HCT116 (cell line): ENCODE measurements at regions not wholly inside any gene's neighbourhood (a gene's known extent, or its start where the extent isn't known, plus 50 kb on each side); places are given as distances from the start of the nearest gene placed in this dataset.
A peak's percentile ranks its signal among the peaks of the same experiment; 100 is the strongest.

ENCODE experiments used
- ATAC-seq: fragments of 200-7000 bp; cut with Tn5 transposase; 2 replicates; pipeline ENCODE4 v1.9.1; 2020; ENCODE audit warnings: mild to moderate bottlenecking, moderate library complexity
- BruUV-seq: library from RNA; stranded (reverse); fragments of 400-500 nt; replicated peaks from 2 replicates; lab custom pipeline; 2021; lab: Mats Ljungman, UMichigan
- CTCF ChIA-PET: fragments of 300-600 bp; sonication (Branson Sonifier 250); formaldehyde crosslinking; loops from one replicate; lab custom pipeline; 2021; ENCODE audit warnings: antibody characterized with exemption; lab: Charles Lee
- POLR2A ChIA-PET: fragments of 300-600, 350-600 bp; sonication (Branson Sonifier 250); formaldehyde crosslinking; loops from one replicate; lab custom pipeline; 2021; ENCODE audit warnings: antibody characterized with exemption; lab: Charles Lee
- RAD21 ChIA-PET, 2 experiments: fragments of 300-600 bp; sonication (Branson Sonifier 250); formaldehyde crosslinking; loops; one replicate each; lab custom pipeline; 2023; ENCODE audit warnings: low total read pairs in 2 of 2; ENCODE audit not compliant: uncharacterized antibody in 2 of 2, unreplicated experiment in 2 of 2, low non-redundant PET in 1 of 2; lab: Charles Lee
- DNase-seq: peaks from one replicate; pipeline ENCODE4 v3.0.0-alpha.2; 2010; ENCODE audit warnings: low read depth, low spot score
- H2AFZ ChIP-seq: fragments of 200-600 bp; shearing (Covaris generic), sonication (generic); 2 replicates; pipeline ENCODE4 v1.6.1; 2017; ENCODE audit warnings: low read depth, mixed run types, mixed read lengths, antibody characterized with exemption, low read length; ENCODE audit not compliant: poor library complexity, severe bottlenecking
- H3K27ac ChIP-seq: 2 replicates; pipeline ENCODE4 v1.5.1; 2012; ENCODE audit warnings: low read depth, low read length
- H3K27me3 ChIP-seq: fragments of 200-600 bp; sonication (generic); 2 replicates; pipeline ENCODE4 v1.6.1; 2016; ENCODE audit warnings: mixed run types, low read length, mixed read lengths; ENCODE audit not compliant: insufficient read depth
- H3K36me3 ChIP-seq, 2 experiments: fragments of 200-500 bp in 1 of 2; fragments of 200-600 bp in 1 of 2; sonication (Bioruptor generic) in 1 of 2; sonication (generic) in 1 of 2; 2 replicates each; pipeline versions ENCODE4 v1.5.1 to v1.6.1; 2014 to 2016; ENCODE audit warnings: low read length in 2 of 2, inconsistent platforms in 1 of 2, mixed read lengths in 1 of 2, mixed run types in 1 of 2; ENCODE audit not compliant: insufficient read depth in 2 of 2, control insufficient read depth in 1 of 2
- H3K4me1 ChIP-seq, 2 experiments: fragments of 200-600 bp in 1 of 2; sonication (generic) in 1 of 2; 2 replicates each; pipeline versions ENCODE4 v1.5.1 to v1.6.1; 2012 to 2017; ENCODE audit warnings: low read length in 2 of 2, inconsistent platforms in 1 of 2, mild to moderate bottlenecking in 1 of 2, mixed read lengths in 1 of 2, mixed run types in 1 of 2, moderate library complexity in 1 of 2; ENCODE audit not compliant: insufficient read depth in 2 of 2, control insufficient read depth in 1 of 2
- H3K4me2 ChIP-seq: fragments of 200-600 bp; sonication (generic); 2 replicates; pipeline ENCODE4 v1.6.1; 2017; ENCODE audit warnings: mixed run types, low read length, mixed read lengths
- H3K4me3 ChIP-seq, 2 experiments: fragments of 200-600 bp in 1 of 2; sonication (generic) in 1 of 2; replicated peaks in 1 of 2; 2 replicates each; pipeline ENCODE4 v1.5.1; 2011 to 2016; ENCODE audit warnings: low read length in 2 of 2, control low read depth in 1 of 2, low read depth in 1 of 2, mild to moderate bottlenecking in 1 of 2, mixed read lengths in 1 of 2, mixed run types in 1 of 2
- H3K79me2 ChIP-seq: fragments of 200-600 bp; sonication (generic); 2 replicates; pipeline ENCODE4 v1.6.1; 2017; ENCODE audit warnings: mild to moderate bottlenecking, mixed run types, low read length, moderate library complexity, mixed read lengths; ENCODE audit not compliant: insufficient read depth
- H3K9ac ChIP-seq: fragments of 200-600 bp; sonication (generic); 2 replicates; pipeline ENCODE4 v1.6.1; 2016; ENCODE audit warnings: low read length, mixed read lengths
- H3K9me2 ChIP-seq: fragments of 200-600 bp; sonication (generic), shearing (Covaris generic); 2 replicates; pipeline ENCODE4 v1.6.1; 2017; ENCODE audit warnings: mixed run types, mild to moderate bottlenecking, moderate library complexity; ENCODE audit not compliant: insufficient read depth
- H3K9me3 ChIP-seq, 2 experiments: fragments of 200-500 bp in 1 of 2; fragments of 200-600 bp in 1 of 2; sonication (Bioruptor generic) in 1 of 2; sonication (generic) in 1 of 2; 2 replicates each; pipeline ENCODE4 v1.6.1; 2014 to 2017; ENCODE audit warnings: low read length in 2 of 2, mixed read lengths in 2 of 2, inconsistent platforms in 1 of 2, low read depth in 1 of 2, mild to moderate bottlenecking in 1 of 2, mixed run types in 1 of 2, moderate library complexity in 1 of 2; ENCODE audit not compliant: control insufficient read depth in 1 of 2, insufficient read depth in 1 of 2
- H4K20me1 ChIP-seq: fragments of 200-600 bp; sonication (generic), shearing (Covaris generic); 2 replicates; pipeline ENCODE4 v1.6.1; 2017; ENCODE audit warnings: mixed run types, mild to moderate bottlenecking, moderate library complexity; ENCODE audit not compliant: insufficient read depth
- CTCF ChIP-seq, 3 experiments: fragments of 200-600 bp in 1 of 3; sonication (generic) in 1 of 3; IDR thresholded peaks in 2 of 3; conservative IDR thresholded peaks in 1 of 3; 2 replicates each; pipeline ENCODE4 v1.5.1; 2012 to 2017; ENCODE audit warnings: low read depth in 2 of 3, low read length in 2 of 3, antibody characterized with exemption in 1 of 3, borderline replicate concordance in 1 of 3, control low read depth in 1 of 3, mild to moderate bottlenecking in 1 of 3, mixed read lengths in 1 of 3, mixed run types in 1 of 3, moderate library complexity in 1 of 3; ENCODE audit not compliant: insufficient read depth in 1 of 3
- ELF1 ChIP-seq: IDR thresholded peaks from 2 replicates; pipeline ENCODE4 v1.6.1; 2012; ENCODE audit warnings: low read depth, borderline replicate concordance
- RAD21 ChIP-seq: IDR thresholded peaks from 2 replicates; pipeline ENCODE4 v1.6.1; 2012; ENCODE audit warnings: low read depth, mild to moderate bottlenecking
- YY1 ChIP-seq: IDR thresholded peaks from 2 replicates; pipeline ENCODE4 v1.6.1; 2011; ENCODE audit warnings: low read length, low read depth, moderate library complexity, mild to moderate bottlenecking; ENCODE audit not compliant: insufficient replicate concordance; ENCODE audit errors: extremely low read depth
- ZBTB33 ChIP-seq: IDR thresholded peaks from 2 replicates; pipeline ENCODE4 v1.6.1; 2011; ENCODE audit warnings: mild to moderate bottlenecking, low read length, moderate library complexity; ENCODE audit not compliant: insufficient replicate concordance; ENCODE audit errors: extremely low read depth
- intact Hi-C: fragments of 100-400 bp; cut with micrococcal nuclease; formaldehyde crosslinking; loops from 2 replicates; pipeline ENCODE4 v1.10.0; 2022

- ChIA-PET CTCF (interaction anchor here (0.6 to 2.5 kb wide), 34 partner anchors 10 to 1239 kb away, joined by 3 to 67 read pairs (median 5); partner anchors contain the start of gene SUPT3H), RAD21 (interaction anchor here (0.6 to 1.4 kb wide), 17 partner anchors 10 to 1240 kb away, joined by 3 to 8 read pairs (median 4); no protein-coding TSS in a partner anchor), POLR2A (interaction anchor here (1.2 kb wide), 1 partner anchor 337 kb away, joined by 3 read pairs; the partner anchor contains the start of gene SUPT3H)
- ATAC-seq (peak; percentile 98), DNase-seq (peak; percentile 73)
- H3K27ac ChIP-seq: no peak overlapping the region
- intact Hi-C loops: loop anchor here (1.0 to 10.0 kb wide), 7 partner anchors 207 to 1240 kb away; partner anchors contain the start of gene SUPT3H
- H3K4me1 ChIP-seq: peaks cover 0 to 4% of the 10 kb centered on the region in 2 experiments; a peak in 2 of 4 replicates
- peak overlapping the region; percentile 58 for H2AFZ ChIP-seq
- no peaks in the 10 kb centered on the region for H3K79me2 ChIP-seq
- BruUV-seq: no TSS peak
- H3K9me2 ChIP-seq: no peaks in the 10 kb centered on the region
- peak overlapping the region; percentile 31 for H3K4me2 ChIP-seq
- H3K9ac ChIP-seq: no peak overlapping the region
- TF ChIP-seq YY1 (no peak), RAD21 (peak; percentile 93), ZBTB33 (no peak), CTCF (IDR thresholded peaks at IDR 0.05 in 2 of 3, conservative IDR thresholded peaks at IDR 0.05 in 1 of 3; ENCODE audit: borderline replicate concordance in 1 of 3, insufficient read depth in 1 of 3, low read depth in 2 of 3, low read length in 2 of 3) (peak; percentile 78 to 81 (median 80)), ELF1 (no peak)
- H3K4me3 ChIP-seq: no peak overlapping the region
- H3K27me3 ChIP-seq: no peaks in the 10 kb centered on the region
- H3K36me3 ChIP-seq: no peaks in the 10 kb centered on the region
- H4K20me1 ChIP-seq: no peaks in the 10 kb centered on the region
- no peaks in the 10 kb centered on the region for H3K9me3 ChIP-seq
Measured at GRCh38 chr6:45714741-45715507, 300.7 kb downstream of the CLIC5 start.
